ENCODE measurements at regions not wholly inside any gene's neighbourhood (a gene's known extent, or its start where the extent isn't known, plus 50 kb on each side); places are given as distances from the start of the nearest gene placed in this dataset.
A peak's percentile ranks its signal among the peaks of the same experiment; 100 is the strongest.

DNA sequence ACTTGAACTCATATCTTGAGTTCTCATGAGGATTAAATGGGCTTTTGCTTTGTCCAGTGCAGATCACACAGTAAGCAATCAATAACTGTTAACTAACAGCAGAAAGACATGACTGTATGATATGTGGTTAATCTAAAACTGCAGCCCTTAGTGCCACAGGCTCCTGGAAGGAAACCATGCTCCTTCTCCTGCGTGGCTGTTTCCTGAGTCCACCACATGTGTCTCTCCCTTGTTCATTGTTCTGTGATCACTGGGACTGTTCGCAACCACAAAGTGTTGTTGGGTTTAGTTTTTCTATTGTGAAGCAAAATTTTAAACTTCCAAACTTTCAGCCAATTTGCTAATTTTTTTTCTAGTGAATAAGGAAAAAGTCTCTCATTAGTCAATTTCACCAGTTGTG lies 130.9 kb upstream of the PTPRM start:
- no peak for DNase-seq (ENCODE audit: low read depth)
- Histone ChIP-seq H3K27me3 (ENCODE audit: control insufficient read depth, insufficient read depth, low read length) (no peaks in the 10 kb centered on the region), H3K4me3 (ENCODE audit: low read depth, low read length) (no peak overlapping the region), H3K36me3 (ENCODE audit: control insufficient read depth, insufficient read depth, low read length) (no peaks in the 10 kb centered on the region)
- TF ChIP-seq, protein P1, sequence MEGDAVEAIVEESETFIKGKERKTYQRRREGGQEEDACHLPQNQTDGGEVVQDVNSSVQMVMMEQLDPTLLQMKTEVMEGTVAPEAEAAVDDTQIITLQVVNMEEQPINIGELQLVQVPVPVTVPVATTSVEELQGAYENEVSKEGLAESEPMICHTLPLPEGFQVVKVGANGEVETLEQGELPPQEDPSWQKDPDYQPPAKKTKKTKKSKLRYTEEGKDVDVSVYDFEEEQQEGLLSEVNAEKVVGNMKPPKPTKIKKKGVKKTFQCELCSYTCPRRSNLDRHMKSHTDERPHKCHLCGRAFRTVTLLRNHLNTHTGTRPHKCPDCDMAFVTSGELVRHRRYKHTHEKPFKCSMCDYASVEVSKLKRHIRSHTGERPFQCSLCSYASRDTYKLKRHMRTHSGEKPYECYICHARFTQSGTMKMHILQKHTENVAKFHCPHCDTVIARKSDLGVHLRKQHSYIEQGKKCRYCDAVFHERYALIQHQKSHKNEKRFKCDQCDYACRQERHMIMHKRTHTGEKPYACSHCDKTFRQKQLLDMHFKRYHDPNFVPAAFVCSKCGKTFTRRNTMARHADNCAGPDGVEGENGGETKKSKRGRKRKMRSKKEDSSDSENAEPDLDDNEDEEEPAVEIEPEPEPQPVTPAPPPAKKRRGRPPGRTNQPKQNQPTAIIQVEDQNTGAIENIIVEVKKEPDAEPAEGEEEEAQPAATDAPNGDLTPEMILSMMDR (IDR thresholded peaks at IDR 0.05; ENCODE audit: insufficient read depth, low read length, poor library complexity, severe bottlenecking): no peak

GRCh38 chr18:7437870-7438269 lies 129.2 kb upstream of the PTPRM start:
- H3K4me3 ChIP-seq (ENCODE audit: low read depth, low read length): no peak overlapping the region
- no peak for DNase-seq (ENCODE audit: low read depth)
- no peaks in the 10 kb centered on the region for H3K27me3 ChIP-seq (ENCODE audit: control insufficient read depth, insufficient read depth, low read length)
- TF ChIP-seq, protein P1 (IDR thresholded peaks at IDR 0.05; ENCODE audit: insufficient read depth, low read length, poor library complexity, severe bottlenecking): no peak
- H3K36me3 ChIP-seq (ENCODE audit: control insufficient read depth, insufficient read depth, low read length): no peaks in the 10 kb centered on the region

DNA sequence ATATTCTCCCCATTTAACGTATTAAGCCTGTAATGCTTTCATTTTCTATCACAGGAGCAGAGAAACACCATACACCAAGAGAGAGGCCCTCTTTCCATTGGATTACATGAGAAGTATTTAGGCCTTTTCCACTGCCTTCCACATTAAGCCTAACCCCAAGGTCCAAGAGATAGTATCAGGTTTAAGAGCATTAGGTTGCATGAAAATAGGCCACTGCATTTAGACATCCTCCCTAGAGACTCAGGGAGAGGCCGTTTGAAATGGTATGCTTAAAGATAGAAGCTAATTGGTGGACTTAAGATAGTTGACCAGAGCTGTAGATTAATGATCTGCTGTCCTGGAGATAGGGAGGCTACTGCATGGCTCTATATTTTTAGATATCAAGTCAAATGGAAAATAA lies 128.5 kb upstream of the PTPRM start:
- TF ChIP-seq, protein P1 (IDR thresholded peaks at IDR 0.05; ENCODE audit: insufficient read depth, low read length, poor library complexity, severe bottlenecking): no peak
- DNase-seq (ENCODE audit: low read depth): no peak
- H3K4me3 ChIP-seq (ENCODE audit: low read depth, low read length): no peak overlapping the region
- no peaks in the 10 kb centered on the region for H3K36me3 ChIP-seq (ENCODE audit: control insufficient read depth, insufficient read depth, low read length)
- H3K27me3 ChIP-seq (ENCODE audit: control insufficient read depth, insufficient read depth, low read length): no peaks in the 10 kb centered on the region

GRCh38 chr18:7447318-7448028 lies 119.6 kb upstream of the PTPRM start:
- Histone ChIP-seq H3K4me3 (ENCODE audit: low read depth, low read length) (no peak overlapping the region), H3K27me3 (ENCODE audit: control insufficient read depth, insufficient read depth, low read length) (no peaks in the 10 kb centered on the region), H3K36me3 (ENCODE audit: control insufficient read depth, insufficient read depth, low read length) (no peaks in the 10 kb centered on the region)
- DNase-seq (ENCODE audit: low read depth): no peak
- TF ChIP-seq, protein P1 (IDR thresholded peaks at IDR 0.05; ENCODE audit: insufficient read depth, low read length, poor library complexity, severe bottlenecking): no peak

DNA sequence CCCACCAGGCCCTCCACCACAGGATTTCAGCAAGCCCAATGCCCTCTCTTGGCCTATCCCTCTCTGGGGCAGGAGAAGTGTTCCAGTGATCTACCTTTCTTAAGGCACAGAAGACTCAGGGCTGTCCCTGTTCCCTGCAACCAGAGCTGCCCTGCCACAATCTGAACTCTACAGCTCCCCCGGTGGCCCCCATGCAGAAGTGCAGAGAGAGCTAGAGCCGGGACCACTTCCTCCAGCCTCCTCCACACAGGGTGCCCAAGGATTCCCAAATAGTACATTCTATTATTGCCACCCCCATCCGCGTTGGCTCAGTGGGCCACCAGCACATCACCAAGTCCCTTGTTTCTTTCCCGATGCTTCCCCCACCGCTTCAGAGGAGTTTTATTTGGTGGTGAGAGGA lies 114.8 kb upstream of the PTPRM start:
- no peak overlapping the region for H3K4me3 ChIP-seq (ENCODE audit: low read depth, low read length)
- H3K27me3 ChIP-seq (ENCODE audit: control insufficient read depth, insufficient read depth, low read length): no peaks in the 10 kb centered on the region
- TF ChIP-seq, protein P1 (IDR thresholded peaks at IDR 0.05; ENCODE audit: insufficient read depth, low read length, poor library complexity, severe bottlenecking): peak; percentile 77
- no peak for DNase-seq (ENCODE audit: low read depth)
- no peaks in the 10 kb centered on the region for H3K36me3 ChIP-seq (ENCODE audit: control insufficient read depth, insufficient read depth, low read length)

DNA sequence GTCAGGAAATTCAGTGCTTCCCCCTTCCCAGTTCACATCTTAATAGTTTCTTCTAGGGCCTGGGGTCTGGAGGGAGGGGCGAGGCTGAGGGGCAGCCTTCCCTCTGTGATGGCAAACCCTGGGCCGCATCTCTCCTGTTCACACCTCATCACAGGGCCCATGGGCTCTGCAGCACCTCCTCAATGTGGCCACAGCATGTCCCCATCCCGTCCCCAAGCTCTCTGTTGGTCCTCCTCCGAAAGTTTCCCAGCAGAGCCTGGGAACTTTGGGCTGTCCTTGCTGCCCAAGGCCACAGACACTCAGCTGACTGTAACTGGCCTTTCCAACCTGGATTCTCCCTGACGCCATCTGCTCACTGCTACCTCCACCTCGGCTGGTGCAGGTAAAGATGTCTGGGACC lies 112.7 kb upstream of the PTPRM start:
- Histone ChIP-seq H3K36me3 (ENCODE audit: control insufficient read depth, insufficient read depth, low read length) (no peaks in the 10 kb centered on the region), H3K27me3 (ENCODE audit: control insufficient read depth, insufficient read depth, low read length) (no peaks in the 10 kb centered on the region), H3K4me3 (ENCODE audit: low read depth, low read length) (no peak overlapping the region)
- no peak for DNase-seq (ENCODE audit: low read depth)
- TF ChIP-seq, protein P1 (IDR thresholded peaks at IDR 0.05; ENCODE audit: insufficient read depth, low read length, poor library complexity, severe bottlenecking): no peak
